Stomach (tissue), 4 donors: ENCODE measurements at regions not wholly inside any gene's neighbourhood (a gene's known extent, or its start where the extent isn't known, plus 50 kb on each side); places are given as distances from the start of the nearest gene placed in this dataset.

Source experiments
- CTCF ChIP-seq, 7 experiments: fragments of 450-650 bp in 4 of 7; fragments of 200-600 bp in 3 of 7; sonication (generic) in 3 of 7; IDR thresholded peaks; one replicate each; pipeline ENCODE4 v1.5.1; 2016 to 2019; ENCODE audit warnings: antibody characterized with exemption in 7 of 7, control low read depth in 2 of 7, mild to moderate bottlenecking in 1 of 7
- POLR2A ChIP-seq, 4 donors: fragments of 450-650 bp; IDR thresholded peaks; one replicate each; pipeline ENCODE4 v1.6.1; 2016; ENCODE audit warnings: antibody characterized with exemption in 4 of 4, control low read depth in 2 of 4, mild to moderate bottlenecking in 1 of 4, moderate library complexity in 1 of 4

GRCh38 chr10:8130973-8131911, 76.8 kb downstream of the GATA3 start:
- TF ChIP-seq CTCF (IDR thresholded peaks at IDR 0.05) (no peak), POLR2A (IDR thresholded peaks at IDR 0.05) (no peak)
